ENCODE measurements at regions not wholly inside any gene's neighbourhood (a gene's known extent, or its start where the extent isn't known, plus 50 kb on each side); places are given as distances from the start of the nearest gene placed in this dataset.

DNA sequence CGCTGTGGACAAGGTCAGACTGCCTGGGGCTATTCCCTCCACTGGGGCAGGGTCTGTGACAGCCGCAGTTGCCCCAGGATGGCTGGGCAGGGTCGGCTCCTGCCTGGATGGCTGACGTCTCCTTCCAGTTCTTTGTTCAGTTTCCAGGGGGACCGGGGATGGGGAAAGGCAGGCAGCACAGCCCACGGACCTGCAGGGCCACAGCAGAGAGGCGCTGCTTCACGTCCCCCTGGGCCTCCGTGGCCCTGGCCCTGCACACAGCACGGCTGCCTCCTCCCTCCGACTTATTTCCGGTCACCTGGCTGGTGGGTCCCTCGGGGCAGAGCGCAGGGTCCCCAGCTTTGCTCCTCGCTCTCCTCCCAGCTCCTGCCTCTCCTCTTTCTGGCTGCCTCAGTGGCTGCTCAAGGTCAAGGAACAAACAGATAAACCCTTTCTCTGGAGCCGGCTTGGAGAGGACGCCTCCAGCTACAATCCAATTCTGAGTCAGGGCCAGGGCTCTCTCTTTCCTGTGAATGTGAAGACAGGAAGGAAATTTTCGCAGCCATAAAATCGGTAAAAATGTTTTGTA is 169.7 kb downstream of the C9orf50 start:
- TF ChIP-seq POLR2A (IDR thresholded peaks at IDR 0.05; ENCODE audit: low read length): no peak
- TF ChIP-seq GATA1 (IDR thresholded peaks at IDR 0.05; ENCODE audit: low read depth, low read length): no peak

Data from erythroblast (primary cell).